ENCODE measurements at regions not wholly inside any gene's neighbourhood (a gene's known extent, or its start where the extent isn't known, plus 50 kb on each side); places are given as distances from the start of the nearest gene placed in this dataset.
A peak's percentile ranks its signal among the peaks of the same experiment; 100 is the strongest.
"Not testable (repeated sequence)": the region's sequence is repeated elsewhere in the genome, so short reads cannot be mapped to it uniquely, and the experiment has no call there.

- DNase-seq = peak; percentile 72
Measured at GRCh38 chr9:100714372-100715099, 136.7 kb downstream of the CAVIN4 start.

GRCh38 chr9:100715100-100715380 is 137.2 kb downstream of the CAVIN4 start:
- no peak for DNase-seq

GRCh38 chr9:100718717-100719116 is 140.8 kb downstream of the CAVIN4 start:
- no peak for DNase-seq

- DNase-seq = no peak
Measured at GRCh38 chr9:100720922-100721321, 143.0 kb downstream of the CAVIN4 start.

- DNase-seq = no peak
Measured at GRCh38 chr9:100724886-100725285, 147.0 kb downstream of the CAVIN4 start.

- no peak for DNase-seq
Measured at GRCh38 chr9:100725371-100725770, 147.5 kb downstream of the CAVIN4 start.

GRCh38 chr9:100729336-100729895 is 151.5 kb downstream of the CAVIN4 start:
- DNase-seq = no peak

- DNase-seq = no peak
Measured at GRCh38 chr9:100730086-100730485, 152.2 kb downstream of the CAVIN4 start.

GRCh38 chr9:100731038-100731556 is 153.2 kb downstream of the CAVIN4 start:
- DNase-seq = no peak

GRCh38 chr9:100731557-100731956 is 153.7 kb downstream of the CAVIN4 start:
- DNase-seq = no peak

- no peak for DNase-seq
Measured at GRCh38 chr9:100739208-100739607, 161.3 kb downstream of the CAVIN4 start.

- DNase-seq = no peak
Measured at GRCh38 chr9:100739666-100740065, 161.8 kb downstream of the CAVIN4 start.

- DNase-seq = not testable (repeated sequence)
Measured at GRCh38 chr9:100748930-100749329, 171.1 kb downstream of the CAVIN4 start.

GRCh38 chr9:100756217-100756616 is 178.3 kb downstream of the CAVIN4 start:
- no peak for DNase-seq

- no peak for DNase-seq
Measured at GRCh38 chr9:100759215-100759614, 181.3 kb downstream of the CAVIN4 start.

GRCh38 chr9:100761276-100761802 is 183.5 kb downstream of the CAVIN4 start:
- DNase-seq = no peak

- DNase-seq = no peak
Measured at GRCh38 chr9:100774326-100774725, 196.4 kb downstream of the CAVIN4 start.

- no peak for DNase-seq
Measured at GRCh38 chr9:100774962-100775361, 197.1 kb downstream of the CAVIN4 start.

GRCh38 chr9:100775912-100776311 is 198.0 kb downstream of the CAVIN4 start:
- no peak for DNase-seq

GRCh38 chr9:100784755-100785154 is 206.9 kb downstream of the CAVIN4 start:
- no peak for DNase-seq

- DNase-seq = no peak
Measured at GRCh38 chr9:100785946-100786345, 208.1 kb downstream of the CAVIN4 start.

- DNase-seq = no peak
Measured at GRCh38 chr9:100794738-100795269, 216.9 kb downstream of the CAVIN4 start.

- DNase-seq = no peak
Measured at GRCh38 chr9:100803956-100804355, 224.6 kb upstream of the PLPPR1 start.

GRCh38 chr9:100811643-100812042 is 216.9 kb upstream of the PLPPR1 start:
- no peak for DNase-seq

All from stimulated activated CD4-positive, alpha-beta T cell treated with anti-CD3 and anti-CD28 coated beads, Interleukin-15, amount 100 ng/mL, for 24 hours (primary cell).